ENCODE measurements at regions not wholly inside any gene's neighbourhood (a gene's known extent, or its start where the extent isn't known, plus 50 kb on each side); places are given as distances from the start of the nearest gene placed in this dataset.
A peak's percentile ranks its signal among the peaks of the same experiment; 100 is the strongest.

DNA sequence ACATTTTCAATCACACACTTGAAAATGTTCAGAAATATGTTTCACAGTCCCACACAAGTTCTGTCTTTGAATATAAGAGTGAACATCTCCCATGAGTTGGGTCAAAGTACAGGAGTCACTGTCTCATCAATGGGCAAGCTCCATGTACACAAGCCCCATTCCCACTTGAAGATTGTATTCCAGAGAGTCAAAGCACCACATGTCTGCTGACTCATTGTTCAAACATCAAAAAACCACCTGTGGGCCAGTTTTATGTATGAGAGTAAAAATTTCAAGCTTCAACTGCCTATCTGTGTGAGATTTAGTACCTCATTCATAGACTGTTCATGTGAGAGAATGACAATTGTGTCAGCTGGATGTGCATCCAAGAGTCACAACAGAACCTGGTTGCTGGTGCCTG, 1174.4 kb upstream of the AMELY start:
- no peak for FAIRE-seq
- no peaks in the 10 kb centered on the region for H3K27me3 ChIP-seq (ENCODE audit: control insufficient read depth, insufficient read depth, low read length)
- peak; percentile 60 for DNase-seq (ENCODE audit: low read depth)
- TF ChIP-seq, protein P1, sequence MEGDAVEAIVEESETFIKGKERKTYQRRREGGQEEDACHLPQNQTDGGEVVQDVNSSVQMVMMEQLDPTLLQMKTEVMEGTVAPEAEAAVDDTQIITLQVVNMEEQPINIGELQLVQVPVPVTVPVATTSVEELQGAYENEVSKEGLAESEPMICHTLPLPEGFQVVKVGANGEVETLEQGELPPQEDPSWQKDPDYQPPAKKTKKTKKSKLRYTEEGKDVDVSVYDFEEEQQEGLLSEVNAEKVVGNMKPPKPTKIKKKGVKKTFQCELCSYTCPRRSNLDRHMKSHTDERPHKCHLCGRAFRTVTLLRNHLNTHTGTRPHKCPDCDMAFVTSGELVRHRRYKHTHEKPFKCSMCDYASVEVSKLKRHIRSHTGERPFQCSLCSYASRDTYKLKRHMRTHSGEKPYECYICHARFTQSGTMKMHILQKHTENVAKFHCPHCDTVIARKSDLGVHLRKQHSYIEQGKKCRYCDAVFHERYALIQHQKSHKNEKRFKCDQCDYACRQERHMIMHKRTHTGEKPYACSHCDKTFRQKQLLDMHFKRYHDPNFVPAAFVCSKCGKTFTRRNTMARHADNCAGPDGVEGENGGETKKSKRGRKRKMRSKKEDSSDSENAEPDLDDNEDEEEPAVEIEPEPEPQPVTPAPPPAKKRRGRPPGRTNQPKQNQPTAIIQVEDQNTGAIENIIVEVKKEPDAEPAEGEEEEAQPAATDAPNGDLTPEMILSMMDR (IDR thresholded peaks at IDR 0.05; ENCODE audit: insufficient read depth, low read length, severe bottlenecking), result no peak
- no peaks in the 10 kb centered on the region for H3K36me3 ChIP-seq (ENCODE audit: control insufficient read depth, insufficient read depth, low read length)
- H3K4me3 ChIP-seq (ENCODE audit: low read depth, low read length), result no peak overlapping the region

DNA sequence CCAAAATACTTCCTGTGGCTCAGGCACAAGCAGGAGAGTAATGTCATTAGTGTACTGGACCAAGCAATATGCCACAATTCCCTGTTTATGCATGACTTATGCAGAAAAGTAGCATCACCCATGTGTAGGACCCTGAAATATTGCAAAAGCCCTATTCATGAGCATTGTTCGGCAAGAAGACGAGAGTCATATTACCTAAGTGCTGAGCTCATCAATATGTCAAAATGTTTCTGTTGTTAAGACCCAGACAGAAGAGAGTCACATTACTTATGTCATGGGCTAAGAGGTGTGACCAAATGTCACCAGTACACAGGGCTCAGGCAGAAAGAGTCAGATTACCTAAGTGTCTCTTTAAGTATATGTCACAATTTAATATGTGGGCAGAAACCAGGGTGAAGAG, 1172.6 kb upstream of the AMELY start:
- Histone ChIP-seq H3K4me3 (ENCODE audit: low read depth, low read length) (no peak overlapping the region), H3K27me3 (ENCODE audit: control insufficient read depth, insufficient read depth, low read length) (no peaks in the 10 kb centered on the region), H3K36me3 (ENCODE audit: control insufficient read depth, insufficient read depth, low read length) (no peaks in the 10 kb centered on the region)
- FAIRE-seq (no peak), DNase-seq (ENCODE audit: low read depth) (no peak)
- TF ChIP-seq, protein P1 (IDR thresholded peaks at IDR 0.05; ENCODE audit: insufficient read depth, low read length, severe bottlenecking), result no peak

DNA sequence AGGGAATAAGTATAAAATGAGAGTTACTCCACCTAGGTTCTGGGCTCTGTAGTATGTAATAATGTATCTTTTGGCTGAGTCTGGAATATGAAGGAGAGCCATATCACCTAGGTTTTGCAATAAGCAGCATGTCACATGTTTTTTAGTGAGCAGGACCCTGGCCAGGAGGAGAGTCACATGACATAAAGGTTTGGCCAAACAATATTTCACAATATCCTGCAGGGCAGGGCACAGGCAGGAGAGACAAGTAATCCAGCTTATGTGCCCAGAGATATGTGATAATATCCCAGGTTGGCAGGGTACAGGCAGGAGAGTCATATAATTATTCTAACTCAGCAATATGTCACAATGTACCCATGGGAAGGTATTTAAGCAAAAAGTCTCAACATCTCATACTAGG, 1169.6 kb upstream of the AMELY start:
- no peak for FAIRE-seq
- DNase-seq (ENCODE audit: low read depth), result peak; percentile 65
- Histone ChIP-seq H3K4me3 (ENCODE audit: low read depth, low read length) (no peak overlapping the region), H3K27me3 (ENCODE audit: control insufficient read depth, insufficient read depth, low read length) (no peaks in the 10 kb centered on the region), H3K36me3 (ENCODE audit: control insufficient read depth, insufficient read depth, low read length) (no peaks in the 10 kb centered on the region)
- TF ChIP-seq, protein P1 (IDR thresholded peaks at IDR 0.05; ENCODE audit: insufficient read depth, low read length, severe bottlenecking), result no peak

DNA sequence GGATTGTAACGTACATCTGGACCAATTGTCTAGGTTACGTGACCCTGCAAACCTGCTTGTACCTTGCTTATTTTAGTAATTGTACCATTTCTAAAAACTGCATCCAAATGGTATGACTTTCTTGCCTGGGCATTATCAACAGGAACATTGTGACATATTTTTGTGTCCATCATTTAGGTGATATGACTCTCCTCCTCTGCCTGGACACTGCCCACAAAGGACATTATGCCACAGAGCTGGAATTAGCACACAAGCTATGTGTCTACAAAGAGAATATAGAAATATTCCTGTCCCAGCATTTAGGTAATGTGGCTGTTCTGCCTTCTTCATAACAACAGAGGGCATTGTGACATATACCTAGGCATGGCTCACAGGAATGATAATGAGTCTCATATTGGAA, 1153.7 kb upstream of the AMELY start:
- FAIRE-seq, result no peak
- TF ChIP-seq, protein P1 (IDR thresholded peaks at IDR 0.05; ENCODE audit: insufficient read depth, low read length, severe bottlenecking), result no peak

DNA sequence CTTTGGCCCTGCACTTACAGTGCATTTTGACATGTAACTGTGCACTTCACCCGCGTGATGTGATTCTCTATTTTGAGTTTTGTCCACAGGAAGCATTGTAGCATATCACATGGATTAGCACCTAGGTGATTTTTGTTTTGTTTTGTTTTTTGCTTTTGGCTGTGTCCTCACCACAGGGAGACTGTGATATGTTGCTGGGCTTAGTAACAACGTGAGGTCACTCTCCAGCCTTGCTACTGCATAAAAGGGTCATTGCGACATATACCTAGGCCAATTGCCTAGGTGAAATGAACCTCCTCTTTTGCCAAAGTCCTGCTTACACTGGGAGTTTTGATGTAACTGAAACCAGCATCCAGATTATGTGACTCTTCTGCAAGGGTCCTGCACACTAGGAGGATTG, 1152.9 kb upstream of the AMELY start:
- H3K27me3 ChIP-seq (ENCODE audit: control insufficient read depth, insufficient read depth, low read length), result no peaks in the 10 kb centered on the region
- no peak overlapping the region for H3K4me3 ChIP-seq (ENCODE audit: low read depth, low read length)
- H3K36me3 ChIP-seq (ENCODE audit: control insufficient read depth, insufficient read depth, low read length), result no peaks in the 10 kb centered on the region
- FAIRE-seq (no peak), DNase-seq (ENCODE audit: low read depth) (peak; percentile 28)
- TF ChIP-seq, protein P1 (IDR thresholded peaks at IDR 0.05; ENCODE audit: insufficient read depth, low read length, severe bottlenecking), result no peak

More for the DNA sequence above, 1153.7 kb upstream of the AMELY start:
- DNase-seq (ENCODE audit: low read depth), result no peak
- H3K4me3 ChIP-seq (ENCODE audit: low read depth, low read length), result no peak overlapping the region
- no peaks in the 10 kb centered on the region for H3K27me3 ChIP-seq (ENCODE audit: control insufficient read depth, insufficient read depth, low read length)
- H3K36me3 ChIP-seq (ENCODE audit: control insufficient read depth, insufficient read depth, low read length), result no peaks in the 10 kb centered on the region

DNA sequence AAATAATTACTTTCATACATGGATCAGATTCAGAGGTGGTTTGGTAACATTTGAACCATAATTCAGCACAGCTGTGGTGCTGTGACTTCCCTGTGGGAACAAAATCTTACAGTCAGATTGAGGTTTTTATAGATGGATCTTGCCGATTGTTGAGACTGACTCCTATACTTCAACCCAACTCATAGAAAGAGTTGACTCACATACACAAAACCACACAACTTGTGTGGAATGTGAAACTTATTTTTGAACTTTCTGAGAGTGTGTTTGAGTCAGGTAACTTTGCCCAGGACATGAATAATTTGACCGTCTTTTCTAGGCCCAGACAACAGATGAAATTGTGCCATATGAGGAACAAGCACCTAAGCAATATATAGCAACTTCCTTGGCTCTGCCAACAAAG, 1152.4 kb upstream of the AMELY start:
- Histone ChIP-seq H3K36me3 (ENCODE audit: control insufficient read depth, insufficient read depth, low read length) (no peaks in the 10 kb centered on the region), H3K4me3 (ENCODE audit: low read depth, low read length) (no peak overlapping the region), H3K27me3 (ENCODE audit: control insufficient read depth, insufficient read depth, low read length) (no peaks in the 10 kb centered on the region)
- TF ChIP-seq, protein P1 (IDR thresholded peaks at IDR 0.05; ENCODE audit: insufficient read depth, low read length, severe bottlenecking), result no peak
- no peak for DNase-seq (ENCODE audit: low read depth)
- FAIRE-seq, result no peak
